ENCODE measurements at regions not wholly inside any gene's neighbourhood (a gene's known extent, or its start where the extent isn't known, plus 50 kb on each side); places are given as distances from the start of the nearest gene placed in this dataset.
"Not testable (repeated sequence)": the region's sequence is repeated elsewhere in the genome, so short reads cannot be mapped to it uniquely, and the experiment has no call there.

DNA sequence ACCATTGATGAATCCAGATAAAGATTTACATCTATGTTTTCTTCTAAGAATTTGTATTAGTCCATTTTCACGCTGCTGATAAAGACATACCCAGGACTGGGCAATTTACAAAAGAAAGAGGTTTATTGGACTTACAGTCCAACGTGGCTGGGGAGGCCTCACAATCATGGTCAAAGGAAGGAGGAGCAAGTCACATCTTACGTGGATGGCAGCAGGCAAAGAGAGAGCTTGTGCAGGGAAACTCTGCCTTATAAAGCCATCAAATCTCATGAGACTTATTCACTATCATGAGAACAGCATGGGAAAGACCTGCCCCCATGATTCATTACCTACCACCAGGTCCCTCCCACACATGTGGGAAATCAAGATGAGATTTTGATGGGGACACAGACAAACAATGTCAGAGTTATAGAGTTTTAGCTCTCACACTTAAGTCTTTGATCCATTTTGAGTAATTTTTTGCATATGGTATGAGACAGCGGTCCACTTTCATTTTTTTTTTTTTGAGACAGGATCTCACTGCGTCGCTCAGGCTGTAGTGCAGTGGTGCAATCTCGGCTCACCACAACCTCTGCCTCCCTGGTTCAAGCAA, 53.5 kb upstream of the JADE2 start:
- intact Hi-C loops (cut with micrococcal nuclease), result not testable (repeated sequence)

GRCh38 chr5:134468921-134469400, 56.5 kb upstream of the JADE2 start:
- intact Hi-C loops (cut with micrococcal nuclease), result loop anchor here (5.0 to 10.0 kb wide), 2 partner anchors 33 to 56 kb away; partner anchors contain the start of gene JADE2

DNA sequence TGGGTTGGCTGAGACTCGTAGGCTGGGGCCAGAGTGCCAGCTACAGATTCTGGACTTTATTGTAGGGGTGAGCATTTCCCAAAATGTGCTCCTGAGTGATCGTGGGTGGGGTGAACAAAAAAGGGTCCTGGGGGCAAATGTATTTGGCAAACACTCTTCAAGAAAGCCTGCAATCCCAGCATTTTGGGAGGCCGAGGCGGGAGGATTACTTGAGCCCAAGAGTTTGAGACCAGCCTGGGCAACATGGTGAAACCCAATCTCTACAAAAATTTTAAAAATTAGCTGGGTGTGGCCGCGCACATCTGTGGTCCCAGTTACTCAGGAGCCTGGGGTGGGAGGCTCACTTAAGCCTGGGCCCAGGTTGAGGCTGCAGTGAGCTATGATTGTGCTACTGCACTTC, 55.5 kb upstream of the CDKN2AIPNL start:
- intact Hi-C loops (cut with micrococcal nuclease), result loop anchor here (5.0 to 10.0 kb wide), 2 partner anchors 35 to 58 kb away; partner anchors contain the start of gene JADE2

DNA sequence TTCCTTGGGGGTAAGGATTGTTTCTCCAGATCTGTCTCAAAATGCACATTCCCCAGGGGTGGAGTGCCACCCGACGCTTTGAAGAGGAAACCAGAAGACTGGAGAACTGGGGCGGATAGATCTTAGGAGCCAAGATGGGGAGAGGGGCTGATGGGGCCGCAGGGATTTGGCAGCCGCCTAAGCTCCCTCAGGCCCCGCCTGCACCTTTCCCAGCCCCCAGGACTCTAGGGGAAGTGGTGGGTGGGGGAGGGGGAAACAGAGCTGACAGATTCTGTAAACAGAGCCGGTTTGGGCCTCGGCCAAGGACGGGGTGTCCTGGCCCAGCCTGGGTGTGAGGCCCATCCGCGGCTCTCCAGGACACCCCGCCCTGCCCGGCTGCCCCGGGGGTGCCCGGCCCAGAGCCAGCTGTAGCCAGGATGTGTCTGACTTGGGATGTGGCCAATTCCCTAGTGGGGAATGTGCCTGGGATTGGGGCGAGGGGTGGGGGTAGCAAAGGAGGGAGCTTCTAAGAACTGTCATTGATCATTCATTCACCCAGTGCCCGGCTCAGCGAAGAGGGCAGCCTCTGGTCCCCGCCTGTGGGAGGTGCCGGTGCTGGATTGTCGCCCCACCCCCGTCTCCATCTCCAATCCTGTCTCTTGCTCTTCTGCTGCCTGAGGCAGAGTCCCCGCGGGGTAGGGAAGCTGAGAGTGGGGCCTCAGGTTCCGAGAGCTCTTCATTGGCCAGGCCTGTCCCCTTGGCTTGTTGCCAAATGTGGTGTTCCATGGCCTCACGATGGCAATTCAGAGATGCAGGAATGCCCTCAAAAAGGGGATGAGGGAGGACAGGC, 54.8 kb upstream of the CDKN2AIPNL start:
- intact Hi-C loops (cut with micrococcal nuclease), result loop anchor here (5.0 to 10.0 kb wide), 2 partner anchors 36 to 58 kb away; partner anchors contain the start of gene JADE2

DNA sequence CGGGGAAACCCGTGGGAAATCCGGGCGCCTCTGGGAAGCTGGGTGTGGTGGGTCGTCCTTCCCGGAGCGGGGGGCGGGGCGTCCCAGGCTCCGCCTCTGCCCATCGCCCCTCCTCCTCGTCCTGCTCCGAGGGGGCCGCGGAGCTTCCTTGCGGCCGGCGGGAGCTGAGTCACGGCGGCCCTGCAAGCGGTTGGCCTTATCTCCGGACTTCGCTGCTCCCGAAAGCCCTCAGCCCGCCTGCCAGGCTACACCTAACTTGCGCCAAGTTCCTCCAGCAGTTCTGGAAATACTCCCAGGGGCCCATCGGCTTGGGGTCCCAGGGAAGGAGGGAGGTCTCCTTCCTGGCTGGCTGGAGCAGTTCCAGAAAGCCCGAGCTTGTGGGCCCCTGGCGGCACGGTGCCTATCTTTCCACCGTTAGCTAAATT, 54.1 kb upstream of the CDKN2AIPNL start:
- intact Hi-C loops (cut with micrococcal nuclease), result loop anchor here (5.0 to 10.0 kb wide), 2 partner anchors 36 to 59 kb away; partner anchors contain the start of gene JADE2

- intact Hi-C loops (cut with micrococcal nuclease), result loop anchor here (5.0 to 10.0 kb wide), 2 partner anchors 37 to 60 kb away; partner anchors contain the start of gene JADE2
Observed at GRCh38 chr5:134464988-134465815, 53.5 kb upstream of the CDKN2AIPNL start.

DNA sequence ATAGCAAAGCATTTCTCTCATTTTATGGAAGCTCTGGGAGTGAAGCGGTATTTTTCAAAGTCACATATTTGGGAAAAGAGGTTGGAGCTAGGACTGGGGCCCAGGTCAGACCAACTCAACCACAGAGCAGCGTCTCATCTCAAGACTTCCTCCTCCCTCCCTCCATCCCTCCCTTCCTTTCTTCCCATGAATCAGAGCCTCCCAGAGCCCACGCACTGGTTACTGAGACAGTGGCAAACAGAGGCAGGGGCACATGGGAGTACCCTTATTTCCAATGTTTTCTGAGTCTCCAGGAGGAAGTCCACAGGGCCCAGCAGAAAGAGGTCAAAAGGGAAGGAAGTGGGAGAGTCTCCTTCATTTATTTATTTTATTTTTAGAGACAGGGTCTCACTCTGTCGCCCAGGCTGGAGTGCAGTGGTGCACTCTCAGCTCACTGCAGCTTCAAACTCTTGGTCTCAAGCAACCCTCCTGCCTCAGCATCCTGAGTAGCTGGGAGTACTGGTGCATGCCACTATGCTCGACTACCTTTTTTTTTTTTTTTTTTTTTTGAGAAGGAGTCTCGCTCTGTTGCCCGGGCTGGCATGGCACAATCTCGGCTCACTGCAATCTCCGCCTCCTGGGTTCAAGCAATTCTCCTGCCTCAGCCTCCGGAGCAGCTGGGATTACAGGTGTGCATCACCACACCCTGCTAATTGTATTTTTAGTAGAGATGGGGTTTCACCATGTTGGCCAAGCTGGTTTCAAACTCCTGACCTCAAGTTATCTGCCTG, 52.5 kb upstream of the CDKN2AIPNL start:
- intact Hi-C loops (cut with micrococcal nuclease), result loop anchor here (10.0 kb wide), 1 partner anchor 61 kb away; the partner anchor contains the start of gene JADE2

DNA sequence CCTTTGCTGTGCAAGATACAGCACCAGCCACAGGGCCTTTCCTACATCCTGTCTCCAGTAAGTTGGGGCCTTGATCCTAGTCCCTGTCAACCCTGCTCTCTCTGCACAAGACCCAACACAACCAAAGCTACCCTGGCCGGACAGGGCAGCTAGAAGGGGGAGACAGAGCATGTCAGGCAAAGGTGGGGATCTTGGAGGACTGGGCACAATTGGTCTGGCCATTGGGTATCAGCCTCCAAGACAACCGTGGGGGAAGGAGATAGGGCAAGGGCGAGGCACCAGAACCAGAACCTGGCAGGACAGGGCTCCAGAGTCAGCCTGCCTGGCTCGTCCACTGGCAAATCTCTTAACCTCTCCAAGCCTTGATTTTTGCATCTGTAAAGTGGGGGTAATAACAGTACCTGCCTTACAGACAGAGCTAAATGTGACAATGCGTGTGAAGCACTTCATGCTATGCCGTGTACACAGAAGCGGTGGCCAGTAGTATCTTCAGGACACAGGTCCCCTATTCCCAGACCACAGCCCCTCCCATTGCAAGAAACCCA, 51.6 kb upstream of the CDKN2AIPNL start:
- intact Hi-C loops (cut with micrococcal nuclease), result loop anchor here (10.0 kb wide), 1 partner anchor 62 kb away; the partner anchor contains the start of gene JADE2

GRCh38 chr5:134462761-134463160, 51.1 kb upstream of the CDKN2AIPNL start:
- intact Hi-C loops (cut with micrococcal nuclease), result loop anchor here (10.0 kb wide), 1 partner anchor 62 kb away; the partner anchor contains the start of gene JADE2

DNA sequence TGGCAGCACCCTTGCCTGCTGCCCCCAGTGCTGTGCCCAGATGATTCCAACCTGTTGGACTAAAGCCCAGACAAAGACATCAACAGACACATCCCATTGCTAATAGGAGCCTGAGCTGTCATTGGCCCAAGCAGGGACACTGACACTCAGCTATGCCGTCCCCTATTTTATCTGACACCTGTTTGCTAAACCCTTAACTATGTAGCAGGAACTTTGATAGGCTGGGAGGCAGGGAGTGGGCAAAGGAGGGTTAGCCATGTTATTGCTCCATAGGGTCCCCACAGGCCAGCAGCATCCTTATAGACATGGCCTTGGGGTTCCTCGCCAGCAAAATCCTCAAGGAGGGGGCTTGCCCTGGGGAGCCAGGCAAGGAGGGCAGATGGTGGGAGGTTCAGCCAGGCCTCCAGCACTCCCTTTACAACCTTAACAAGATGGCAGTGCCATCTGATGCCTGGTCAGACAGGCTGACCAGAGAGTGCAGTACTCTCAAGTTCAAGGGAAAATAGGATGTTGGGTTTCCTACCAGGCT, 50.4 kb upstream of the CDKN2AIPNL start:
- intact Hi-C loops (cut with micrococcal nuclease), result loop anchor here (10.0 kb wide), 1 partner anchor 63 kb away; the partner anchor contains the start of gene JADE2

All from T-helper 2 cell treated with Interferon-gamma antibody and Interleukin-4, amounts not matched to agents 100 ng/mL and 5 ng/mL, for 36 hours (primary cell).